SH-SY5Y (cell line): ENCODE measurements at regions not wholly inside any gene's neighbourhood (a gene's known extent, or its start where the extent isn't known, plus 50 kb on each side); places are given as distances from the start of the nearest gene placed in this dataset.

ENCODE experiments used
- GATA2 ChIP-seq: IDR thresholded peaks from 2 replicates; pipeline ENCODE4 v1.6.1; 2011; ENCODE audit warnings: mild to moderate bottlenecking, low read depth, low read length
- GATA3 ChIP-seq: IDR thresholded peaks from 2 replicates; pipeline ENCODE4 v1.6.1; 2011; ENCODE audit warnings: low read depth, mild to moderate bottlenecking, low read length, moderate library complexity

DNA sequence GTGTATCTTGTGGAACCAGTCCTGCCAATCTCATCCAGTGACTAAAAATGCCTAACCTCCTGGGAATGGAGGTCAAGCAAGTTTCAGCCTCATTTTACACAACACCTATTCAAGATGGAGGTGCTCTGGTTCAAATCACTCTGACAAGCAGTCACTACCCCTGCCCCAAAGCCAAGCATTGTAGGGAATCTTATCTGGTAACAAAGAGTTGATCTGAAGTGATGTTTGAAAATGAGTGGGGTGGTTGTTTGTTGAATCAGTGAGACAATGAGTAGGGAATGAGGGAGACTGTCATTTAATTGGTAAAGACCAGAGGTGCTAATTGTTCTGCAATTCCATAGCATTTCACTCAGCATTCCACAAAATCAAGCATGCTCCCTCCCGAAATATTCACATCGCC is 132.0 kb downstream of the RND3 start:
- TF ChIP-seq GATA2 (no peak), GATA3 (no peak)
